Activated CD4-positive, alpha-beta T cell treated with anti-CD3 and anti-CD28 coated beads for 48 hours (primary cell): ENCODE measurements at regions not wholly inside any gene's neighbourhood (a gene's known extent, or its start where the extent isn't known, plus 50 kb on each side); places are given as distances from the start of the nearest gene placed in this dataset.

ENCODE experiments used
- DNase-seq: peaks from one replicate; pipeline ENCODE4 v3.0.0-alpha.2; 2020

GRCh38 chr18:47758000-47758399 is 172.5 kb downstream of the SMAD2 start:
- no peak for DNase-seq

GRCh38 chr18:47756364-47757016 is 174.0 kb downstream of the SMAD2 start:
- DNase-seq = peak; percentile 74

GRCh38 chr18:47755102-47755456 is 175.4 kb downstream of the SMAD2 start:
- no peak for DNase-seq

GRCh38 chr18:47754311-47755101 is 176.0 kb downstream of the SMAD2 start:
- peak; percentile 81 for DNase-seq

- DNase-seq = no peak
Observed at GRCh38 chr18:47752796-47753645, 177.4 kb downstream of the SMAD2 start.

GRCh38 chr18:47750889-47751423 is 179.5 kb downstream of the SMAD2 start:
- no peak for DNase-seq

- no peak for DNase-seq
Observed at GRCh38 chr18:47749600-47749973, 180.9 kb downstream of the SMAD2 start.

- DNase-seq = peak; percentile 86
Observed at GRCh38 chr18:47748847-47749599, 181.4 kb downstream of the SMAD2 start.

GRCh38 chr18:47748093-47748796 is 182.2 kb downstream of the SMAD2 start:
- DNase-seq = no peak

- no peak for DNase-seq
Observed at GRCh38 chr18:47747260-47747795, 183.1 kb downstream of the SMAD2 start.

GRCh38 chr18:47746615-47747014 is 183.8 kb downstream of the SMAD2 start:
- no peak for DNase-seq

- no peak for DNase-seq
Observed at GRCh38 chr18:47745227-47745626, 185.2 kb downstream of the SMAD2 start.

- DNase-seq = no peak
Observed at GRCh38 chr18:47737956-47738355, 192.5 kb downstream of the SMAD2 start.

GRCh38 chr18:47737198-47737830 is 193.1 kb downstream of the SMAD2 start:
- no peak for DNase-seq

GRCh38 chr18:47736376-47737140 is 193.9 kb downstream of the SMAD2 start:
- DNase-seq = no peak

- DNase-seq = no peak
Observed at GRCh38 chr18:47735041-47735702, 195.3 kb downstream of the SMAD2 start.

GRCh38 chr18:47731276-47731675 is 199.2 kb downstream of the SMAD2 start:
- no peak for DNase-seq

- no peak for DNase-seq
Observed at GRCh38 chr18:47730795-47731194, 199.7 kb downstream of the SMAD2 start.

- DNase-seq = no peak
Observed at GRCh38 chr18:47729356-47729755, 201.1 kb downstream of the SMAD2 start.

- DNase-seq = no peak
Observed at GRCh38 chr18:47728921-47729320, 201.5 kb downstream of the SMAD2 start.
